ENCODE measurements at regions not wholly inside any gene's neighbourhood (a gene's known extent, or its start where the extent isn't known, plus 50 kb on each side); places are given as distances from the start of the nearest gene placed in this dataset.
"Not testable (repeated sequence)": the region's sequence is repeated elsewhere in the genome, so short reads cannot be mapped to it uniquely, and the experiment has no call there.

GRCh38 chr20:25859649-25860530, 163.2 kb upstream of the ZNF337 start:
- ATAC-seq: peak; percentile 69
- H3K36me3 ChIP-seq (ENCODE audit: control insufficient read depth in 2 of 3, insufficient read depth in 3 of 3, low read length in 3 of 3): no peaks in the 10 kb centered on the region
- peaks cover 0 to 15% of the 10 kb centered on the region in 2 donors for H3K27me3 ChIP-seq (ENCODE audit: control insufficient read depth in 2 of 2, insufficient read depth in 2 of 2, low read length in 2 of 2)
- no peaks in the 10 kb centered on the region for H3K9me3 ChIP-seq (ENCODE audit: control insufficient read depth in 2 of 3, low read length in 3 of 3)
- Mint-ChIP-seq H3K4me3 (peak overlapping the region; percentile 72 to 97 (median 82)), H3K4me1 (peaks cover 37 to 70% (median 45%) of the 10 kb centered on the region in 7 donors), H3K36me3 (peaks cover 0 to 8% (median 4%) of the 10 kb centered on the region in 5 donors), H3K27me3 (peaks cover 49 to 90% (median 72%) of the 10 kb centered on the region in 5 donors), H3K9me3 (peaks cover 0 to 11% (median 0%) of the 10 kb centered on the region in 11 donors), H3K27ac (peak overlapping the region in 1 of 9 donors; percentile 6)
- DNase-seq: peak; percentile 67 to 85 (median 77)
- H3K27ac ChIP-seq (ENCODE audit: low read depth, low read length): no peak overlapping the region
- CTCF ChIA-PET: no interaction called here
- no peak overlapping the region for H3K4me3 ChIP-seq (ENCODE audit: low read length)
- POLR2A ChIA-PET: no interaction called here
- intact Hi-C loops (cut with micrococcal nuclease): no loop called here
- H3K4me1 ChIP-seq (ENCODE audit: control insufficient read depth in 2 of 2, insufficient read depth in 2 of 2, low read length in 2 of 2): peaks cover 11 to 25% of the 10 kb centered on the region in 2 donors

GRCh38 chr20:25858495-25859425, 162.1 kb upstream of the ZNF337 start:
- H3K36me3 ChIP-seq (ENCODE audit: control insufficient read depth in 2 of 3, insufficient read depth in 3 of 3, low read length in 3 of 3): no peaks in the 10 kb centered on the region
- peaks cover 0 to 15% of the 10 kb centered on the region in 2 donors for H3K27me3 ChIP-seq (ENCODE audit: control insufficient read depth in 2 of 2, insufficient read depth in 2 of 2, low read length in 2 of 2)
- ChIA-PET POLR2A (no interaction called here), CTCF (no interaction called here)
- H3K9me3 ChIP-seq (ENCODE audit: control insufficient read depth in 2 of 3, low read length in 3 of 3): no peaks in the 10 kb centered on the region
- H3K27me3 Mint-ChIP-seq: peaks cover 58 to 78% (median 73%) of the 10 kb centered on the region in 5 donors
- peaks cover 11 to 25% of the 10 kb centered on the region in 2 donors for H3K4me1 ChIP-seq (ENCODE audit: control insufficient read depth in 2 of 2, insufficient read depth in 2 of 2, low read length in 2 of 2)
- peak overlapping the region in 1 of 9 donors; percentile 6 for H3K27ac Mint-ChIP-seq
- H3K4me1 Mint-ChIP-seq: peaks cover 34 to 69% (median 51%) of the 10 kb centered on the region in 7 donors
- ATAC-seq (no peak), DNase-seq (peak in 1 of 9 donors; percentile 20)
- H3K27ac ChIP-seq (ENCODE audit: low read depth, low read length): no peak overlapping the region
- intact Hi-C loops (cut with micrococcal nuclease): no loop called here
- no peak overlapping the region for H3K4me3 ChIP-seq (ENCODE audit: low read length)
- peaks cover 0 to 11% (median 1%) of the 10 kb centered on the region in 11 donors for H3K9me3 Mint-ChIP-seq
- peaks cover 0 to 8% (median 4%) of the 10 kb centered on the region in 5 donors for H3K36me3 Mint-ChIP-seq
- peak overlapping the region; percentile 29 to 97 (median 60) for H3K4me3 Mint-ChIP-seq

- peak in 1 of 9 donors; percentile 9 for DNase-seq
- POLR2A ChIA-PET; intact Hi-C loops (cut with micrococcal nuclease); H3K4me3 ChIP-seq (ENCODE audit: low read length); CTCF ChIA-PET; H3K9me3 Mint-ChIP-seq; H3K27ac ChIP-seq (ENCODE audit: low read depth, low read length); H3K36me3 ChIP-seq (ENCODE audit: control insufficient read depth in 2 of 3, insufficient read depth in 3 of 3, low read length in 3 of 3); ATAC-seq; H3K9me3 ChIP-seq (ENCODE audit: control insufficient read depth in 2 of 3, low read length in 3 of 3); H3K36me3 Mint-ChIP-seq: not testable (repeated sequence)
- Mint-ChIP-seq H3K4me3 (peak overlapping the region in 9 of 10 donors; percentile 4 to 86 (median 37)), H3K27me3 (peaks cover 53 to 68% (median 61%) of the 10 kb centered on the region in 5 donors), H3K4me1 (peaks cover 36 to 67% (median 55%) of the 10 kb centered on the region in 7 donors), H3K27ac (peak overlapping the region in 2 of 9 donors; percentile 23 to 76)
- Histone ChIP-seq H3K4me1 (ENCODE audit: control insufficient read depth in 2 of 2, insufficient read depth in 2 of 2, low read length in 2 of 2) (peaks cover 9 to 21% of the 10 kb centered on the region in 2 donors), H3K27me3 (ENCODE audit: control insufficient read depth in 2 of 2, insufficient read depth in 2 of 2, low read length in 2 of 2) (peaks cover 0 to 12% of the 10 kb centered on the region in 2 donors)
These were observed 160.6 kb upstream of the ZNF337 start for GRCh38 chr20:25857091-25857788.

- peak overlapping the region in 3 of 10 donors; percentile 34 to 86 (median 64) for H3K4me3 Mint-ChIP-seq
- peak in 1 of 9 donors; percentile 10 for DNase-seq
- intact Hi-C loops (cut with micrococcal nuclease): no loop called here
- peak overlapping the region in 1 of 9 donors; percentile 23 for H3K27ac Mint-ChIP-seq
- POLR2A ChIA-PET: no interaction called here
- H3K27me3 ChIP-seq (ENCODE audit: control insufficient read depth in 2 of 2, insufficient read depth in 2 of 2, low read length in 2 of 2): peaks cover 0 to 9% of the 10 kb centered on the region in 2 donors
- H3K4me1 Mint-ChIP-seq: peaks cover 32 to 59% (median 50%) of the 10 kb centered on the region in 7 donors
- CTCF ChIA-PET: no interaction called here
- no peak overlapping the region for H3K4me3 ChIP-seq (ENCODE audit: low read length)
- H3K27ac ChIP-seq (ENCODE audit: low read depth, low read length): no peak overlapping the region
- no peak for ATAC-seq
- H3K27me3 Mint-ChIP-seq: peaks cover 48 to 63% (median 52%) of the 10 kb centered on the region in 5 donors
- H3K9me3 ChIP-seq (ENCODE audit: control insufficient read depth in 2 of 3, low read length in 3 of 3): no peaks in the 10 kb centered on the region
- peaks cover 0 to 7% (median 0%) of the 10 kb centered on the region in 11 donors for H3K9me3 Mint-ChIP-seq
- no peaks in the 10 kb centered on the region for H3K36me3 ChIP-seq (ENCODE audit: control insufficient read depth in 2 of 3, insufficient read depth in 3 of 3, low read length in 3 of 3)
- H3K4me1 ChIP-seq (ENCODE audit: control insufficient read depth in 2 of 2, insufficient read depth in 2 of 2, low read length in 2 of 2): peaks cover 3 to 21% of the 10 kb centered on the region in 2 donors
- peaks cover 0 to 4% (median 4%) of the 10 kb centered on the region in 5 donors for H3K36me3 Mint-ChIP-seq
These were observed 159.7 kb upstream of the ZNF337 start for GRCh38 chr20:25856256-25856884.

GRCh38 chr20:25855451-25856156, 159.0 kb upstream of the ZNF337 start:
- H3K27ac Mint-ChIP-seq; H3K27ac ChIP-seq (ENCODE audit: low read depth, low read length); H3K27me3 ChIP-seq (ENCODE audit: control insufficient read depth in 2 of 2, insufficient read depth in 2 of 2, low read length in 2 of 2); DNase-seq; CTCF ChIA-PET; H3K36me3 ChIP-seq (ENCODE audit: control insufficient read depth in 2 of 3, insufficient read depth in 3 of 3, low read length in 3 of 3); H3K9me3 ChIP-seq (ENCODE audit: control insufficient read depth in 2 of 3, low read length in 3 of 3); H3K4me3 ChIP-seq (ENCODE audit: low read length); ATAC-seq; H3K9me3 Mint-ChIP-seq; H3K36me3 Mint-ChIP-seq; POLR2A ChIA-PET: not testable (repeated sequence)
- H3K4me1 ChIP-seq (ENCODE audit: control insufficient read depth in 2 of 2, insufficient read depth in 2 of 2, low read length in 2 of 2): peaks cover 0 to 18% of the 10 kb centered on the region in 2 donors
- intact Hi-C loops (cut with micrococcal nuclease): loop anchor here in 1 of 2 donors (2.0 kb wide), 1 partner anchor 13 kb away; no protein-coding TSS in a partner anchor
- H3K4me3 Mint-ChIP-seq: peak overlapping the region in 1 of 10 donors; percentile 95
- peaks cover 27 to 51% (median 42%) of the 10 kb centered on the region in 7 donors for H3K4me1 Mint-ChIP-seq
- peaks cover 44 to 56% (median 45%) of the 10 kb centered on the region in 5 donors for H3K27me3 Mint-ChIP-seq

Measured in naive thymus-derived CD4-positive, alpha-beta T cell (primary cell).